Fibroblast of lung (primary cell): ENCODE measurements at regions not wholly inside any gene's neighbourhood (a gene's known extent, or its start where the extent isn't known, plus 50 kb on each side); places are given as distances from the start of the nearest gene placed in this dataset.

Source experiments
- EZH2 ChIP-seq: IDR thresholded peaks from 2 replicates; pipeline ENCODE4 v1.5.1; 2012; ENCODE audit warnings: low read length, control low read depth, mild to moderate bottlenecking; ENCODE audit errors: missing control alignments
- TF ChIP-seq, protein P1 (sequence below), 2 donors: IDR thresholded peaks in 1 of 2; conservative IDR thresholded peaks in 1 of 2; 1 replicate in 1 of 2; 2 replicates in 1 of 2; pipeline ENCODE4 v1.5.1; 2011 to 2012; ENCODE audit warnings: low read length in 2 of 2, control low read depth in 1 of 2, inconsistent platforms in 1 of 2, low read depth in 1 of 2, mild to moderate bottlenecking in 1 of 2

DNA sequence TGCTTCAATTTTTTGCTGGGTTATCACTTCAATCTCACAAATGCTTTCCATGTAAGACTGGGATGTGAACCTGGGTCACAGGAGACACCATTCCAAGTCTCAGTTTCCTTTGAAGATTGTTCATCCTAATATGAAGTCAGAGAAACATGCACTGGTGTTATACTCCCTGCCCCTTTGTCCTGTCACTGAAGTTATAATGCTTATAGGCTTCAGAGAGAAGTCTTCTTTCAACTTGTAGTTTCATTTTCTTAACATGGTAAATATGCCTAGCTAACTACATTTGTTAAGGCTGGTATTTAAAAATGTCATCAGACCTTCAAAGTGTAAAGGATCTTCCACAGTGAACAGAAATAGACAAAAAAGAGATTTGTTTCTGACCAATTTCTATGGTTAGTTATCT lies 1195.9 kb downstream of the MRPL39 start:
- TF ChIP-seq, protein P1, sequence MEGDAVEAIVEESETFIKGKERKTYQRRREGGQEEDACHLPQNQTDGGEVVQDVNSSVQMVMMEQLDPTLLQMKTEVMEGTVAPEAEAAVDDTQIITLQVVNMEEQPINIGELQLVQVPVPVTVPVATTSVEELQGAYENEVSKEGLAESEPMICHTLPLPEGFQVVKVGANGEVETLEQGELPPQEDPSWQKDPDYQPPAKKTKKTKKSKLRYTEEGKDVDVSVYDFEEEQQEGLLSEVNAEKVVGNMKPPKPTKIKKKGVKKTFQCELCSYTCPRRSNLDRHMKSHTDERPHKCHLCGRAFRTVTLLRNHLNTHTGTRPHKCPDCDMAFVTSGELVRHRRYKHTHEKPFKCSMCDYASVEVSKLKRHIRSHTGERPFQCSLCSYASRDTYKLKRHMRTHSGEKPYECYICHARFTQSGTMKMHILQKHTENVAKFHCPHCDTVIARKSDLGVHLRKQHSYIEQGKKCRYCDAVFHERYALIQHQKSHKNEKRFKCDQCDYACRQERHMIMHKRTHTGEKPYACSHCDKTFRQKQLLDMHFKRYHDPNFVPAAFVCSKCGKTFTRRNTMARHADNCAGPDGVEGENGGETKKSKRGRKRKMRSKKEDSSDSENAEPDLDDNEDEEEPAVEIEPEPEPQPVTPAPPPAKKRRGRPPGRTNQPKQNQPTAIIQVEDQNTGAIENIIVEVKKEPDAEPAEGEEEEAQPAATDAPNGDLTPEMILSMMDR (conservative IDR thresholded peaks at IDR 0.05 in 1 of 2, IDR thresholded peaks at IDR 0.05 in 1 of 2; ENCODE audit: low read depth in 1 of 2, low read length in 2 of 2) = no peak
- no peak for TF ChIP-seq EZH2
